Gastroesophageal sphincter (tissue), 3 donors: ENCODE measurements at regions not wholly inside any gene's neighbourhood (a gene's known extent, or its start where the extent isn't known, plus 50 kb on each side); places are given as distances from the start of the nearest gene placed in this dataset.

ENCODE experiments used
- EP300 ChIP-seq: sonication (generic); formaldehyde crosslinking; IDR thresholded peaks from one replicate; pipeline ENCODE4 v1.6.1; 2017; ENCODE audit warnings: antibody characterized with exemption, mild to moderate bottlenecking
- POLR2A ChIP-seq, 2 donors: fragments of 450-650 bp; IDR thresholded peaks; one replicate each; pipeline ENCODE4 v1.6.1; 2017; ENCODE audit warnings: antibody characterized with exemption in 2 of 2, mild to moderate bottlenecking in 2 of 2, moderate library complexity in 1 of 2
- POLR2AphosphoS5 ChIP-seq: sonication (generic); formaldehyde crosslinking; IDR thresholded peaks from one replicate; pipeline ENCODE4 v1.6.1; 2017; ENCODE audit warnings: antibody characterized with exemption
- TF ChIP-seq, protein P1 (sequence below), 4 experiments: fragments of 200-600 bp in 2 of 4; fragments of 450-650 bp in 2 of 4; sonication (generic) in 1 of 4; IDR thresholded peaks; one replicate each; pipeline ENCODE4 v1.5.1; 2017 to 2019; ENCODE audit warnings: antibody characterized with exemption in 4 of 4, mild to moderate bottlenecking in 2 of 4, moderate library complexity in 2 of 4

DNA sequence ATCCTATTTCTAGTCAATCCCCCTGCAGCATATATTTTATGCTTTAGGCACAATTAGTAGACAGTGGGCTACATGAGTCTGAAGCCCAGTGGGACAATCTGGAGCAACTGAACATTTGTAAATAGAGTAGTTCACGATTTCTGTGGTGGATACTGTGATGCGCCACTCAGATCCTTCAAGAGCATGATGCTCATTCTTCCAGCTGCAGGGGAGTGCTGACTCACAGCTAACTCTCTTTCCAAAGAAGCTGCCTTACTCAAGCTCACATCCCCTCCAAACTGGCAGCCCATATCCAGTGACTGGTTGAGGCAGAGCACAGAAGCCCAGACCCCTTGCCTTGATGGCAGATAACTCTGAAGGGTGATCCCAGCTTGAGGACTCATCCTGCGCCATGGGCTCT, 224.2 kb upstream of the EEA1 start:
- TF ChIP-seq, protein P1, sequence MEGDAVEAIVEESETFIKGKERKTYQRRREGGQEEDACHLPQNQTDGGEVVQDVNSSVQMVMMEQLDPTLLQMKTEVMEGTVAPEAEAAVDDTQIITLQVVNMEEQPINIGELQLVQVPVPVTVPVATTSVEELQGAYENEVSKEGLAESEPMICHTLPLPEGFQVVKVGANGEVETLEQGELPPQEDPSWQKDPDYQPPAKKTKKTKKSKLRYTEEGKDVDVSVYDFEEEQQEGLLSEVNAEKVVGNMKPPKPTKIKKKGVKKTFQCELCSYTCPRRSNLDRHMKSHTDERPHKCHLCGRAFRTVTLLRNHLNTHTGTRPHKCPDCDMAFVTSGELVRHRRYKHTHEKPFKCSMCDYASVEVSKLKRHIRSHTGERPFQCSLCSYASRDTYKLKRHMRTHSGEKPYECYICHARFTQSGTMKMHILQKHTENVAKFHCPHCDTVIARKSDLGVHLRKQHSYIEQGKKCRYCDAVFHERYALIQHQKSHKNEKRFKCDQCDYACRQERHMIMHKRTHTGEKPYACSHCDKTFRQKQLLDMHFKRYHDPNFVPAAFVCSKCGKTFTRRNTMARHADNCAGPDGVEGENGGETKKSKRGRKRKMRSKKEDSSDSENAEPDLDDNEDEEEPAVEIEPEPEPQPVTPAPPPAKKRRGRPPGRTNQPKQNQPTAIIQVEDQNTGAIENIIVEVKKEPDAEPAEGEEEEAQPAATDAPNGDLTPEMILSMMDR (IDR thresholded peaks at IDR 0.05) = no peak
- TF ChIP-seq POLR2AphosphoS5 (no peak), POLR2A (IDR thresholded peaks at IDR 0.05) (no peak), EP300 (no peak)
